Glomerular visceral epithelial cell (primary cell): ENCODE measurements at regions not wholly inside any gene's neighbourhood (a gene's known extent, or its start where the extent isn't known, plus 50 kb on each side); places are given as distances from the start of the nearest gene placed in this dataset.

Source experiments
- DNase-seq: peaks from one replicate; pipeline ENCODE4 v3.0.0-alpha.2; 2016; ENCODE audit errors: extremely low spot score

DNA sequence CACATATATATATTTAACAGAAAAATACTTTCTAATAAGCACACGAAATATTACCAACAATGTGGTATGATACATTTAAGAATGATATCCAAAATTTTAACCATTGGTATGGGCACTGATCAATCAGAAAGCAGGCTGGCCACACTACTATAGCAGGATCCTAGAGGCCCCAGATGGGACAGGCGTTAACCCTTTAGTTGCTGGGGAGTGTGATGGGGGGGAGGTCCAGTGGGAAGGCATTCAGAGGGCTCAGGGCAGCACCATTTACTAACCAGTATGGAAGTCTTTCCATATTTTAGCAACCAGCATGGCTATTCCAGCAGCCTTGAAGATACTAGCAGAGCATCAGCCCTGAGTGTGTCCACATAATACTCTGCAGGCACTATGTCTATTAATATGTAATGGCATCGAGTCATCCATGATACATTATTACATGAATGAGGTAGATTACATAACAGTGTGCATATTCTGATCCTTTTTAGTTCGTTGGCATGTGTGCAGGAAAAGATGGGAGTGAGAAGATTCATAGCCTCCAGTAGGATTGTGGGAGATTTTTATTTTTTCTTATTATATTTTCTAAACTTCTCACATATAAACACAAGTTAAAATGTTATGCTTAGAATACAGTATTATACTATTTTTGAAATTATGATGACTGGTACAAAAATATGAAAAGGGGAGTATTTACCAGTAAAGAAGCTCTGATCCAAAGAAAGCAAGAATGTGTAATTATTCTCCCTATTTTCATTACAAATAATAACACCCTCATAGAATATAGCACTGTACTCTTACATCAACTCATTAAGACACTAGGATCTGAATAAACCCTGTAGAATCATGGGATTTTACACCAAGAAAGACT, 78.9 kb downstream of the FAM217A start:
- DNase-seq = no peak

DNA sequence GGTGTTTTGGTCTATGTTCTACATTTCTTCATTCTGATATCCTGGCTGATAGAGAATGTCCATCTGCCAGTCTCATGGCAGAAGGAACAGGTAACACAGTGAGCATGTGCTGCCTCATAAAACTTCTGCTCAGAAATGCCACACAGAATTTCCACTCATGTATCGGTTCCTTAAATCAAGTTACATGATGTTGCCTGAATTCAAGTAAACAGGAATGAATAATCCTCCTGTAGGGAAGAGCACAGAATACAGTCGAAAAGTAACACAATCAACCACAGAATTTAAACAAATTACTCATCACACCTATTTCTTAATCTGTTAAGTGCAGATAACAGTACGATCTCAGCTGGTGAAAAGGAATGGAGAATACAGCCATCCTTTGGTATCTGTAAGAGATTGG, 74.7 kb downstream of the FAM217A start:
- DNase-seq = no peak

DNA sequence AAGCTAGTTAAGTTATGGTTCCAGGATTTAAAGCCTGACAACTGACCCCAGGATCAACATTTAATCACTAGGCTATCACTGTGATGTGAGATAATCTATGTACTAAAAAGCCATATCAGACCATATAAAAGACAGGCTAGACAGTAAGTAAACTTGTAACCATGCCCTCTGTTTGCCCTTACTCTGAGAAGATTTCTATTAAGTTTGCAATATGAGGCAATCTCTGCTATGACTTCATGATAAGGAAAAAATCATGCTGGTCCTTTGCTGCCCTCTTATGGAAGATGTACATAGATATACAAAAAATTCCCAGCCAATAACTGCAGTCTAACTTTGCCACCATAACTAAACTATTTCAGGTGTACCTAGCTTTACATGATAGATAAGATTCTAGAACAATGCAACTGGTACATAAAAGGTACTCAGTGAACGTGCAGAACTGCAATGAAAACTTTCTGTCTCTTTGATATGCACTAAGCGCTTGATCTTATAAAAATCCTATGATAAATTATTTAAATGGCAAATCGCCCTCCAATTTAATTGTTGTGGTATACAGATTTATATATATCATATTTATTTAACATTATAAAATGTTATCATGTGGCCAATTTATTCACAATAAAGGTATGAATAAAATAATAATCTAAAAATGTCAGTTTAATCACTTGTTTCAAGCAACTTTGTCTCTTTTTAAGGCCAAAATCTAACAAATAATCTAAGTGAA, 70.5 kb downstream of the FAM217A start:
- peak; percentile 63 for DNase-seq

DNA sequence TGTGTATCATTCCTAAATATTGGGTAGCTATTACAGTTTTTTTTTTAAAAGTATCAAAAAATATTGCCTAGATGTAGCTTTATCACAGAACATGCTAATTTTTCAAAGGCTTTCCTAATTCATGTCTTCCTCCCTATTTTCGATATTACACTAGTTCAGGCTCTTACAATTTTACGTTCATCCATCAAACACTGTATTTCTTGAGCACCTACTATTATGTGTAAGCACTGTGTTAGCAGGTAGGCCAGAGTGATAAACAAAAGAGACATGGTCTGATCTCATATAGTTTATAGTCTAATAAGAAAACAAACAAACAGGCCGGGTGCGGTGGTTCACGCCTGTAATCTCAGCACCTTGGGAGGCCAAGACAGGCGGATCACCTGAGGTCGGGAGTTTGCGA, 69.5 kb downstream of the FAM217A start:
- no peak for DNase-seq

DNA sequence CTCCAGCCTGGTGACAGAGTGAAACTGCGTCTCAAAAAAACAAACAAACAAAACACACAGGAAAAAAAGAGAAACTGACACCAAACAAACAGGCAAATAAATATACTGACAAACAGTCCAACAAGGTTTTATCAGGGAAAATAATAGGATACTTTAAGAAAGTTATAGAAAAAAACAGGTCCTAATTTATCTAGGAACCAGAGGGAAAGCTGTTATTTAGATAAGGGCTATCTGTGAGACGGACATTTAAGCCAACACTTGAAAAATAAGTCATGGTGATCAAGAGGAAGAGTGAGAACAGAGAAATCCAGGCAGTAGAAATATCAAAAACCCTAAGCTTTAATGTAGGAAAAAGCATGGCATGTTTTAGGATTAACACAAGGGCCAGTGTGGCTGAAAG, 68.9 kb downstream of the FAM217A start:
- no peak for DNase-seq

DNA sequence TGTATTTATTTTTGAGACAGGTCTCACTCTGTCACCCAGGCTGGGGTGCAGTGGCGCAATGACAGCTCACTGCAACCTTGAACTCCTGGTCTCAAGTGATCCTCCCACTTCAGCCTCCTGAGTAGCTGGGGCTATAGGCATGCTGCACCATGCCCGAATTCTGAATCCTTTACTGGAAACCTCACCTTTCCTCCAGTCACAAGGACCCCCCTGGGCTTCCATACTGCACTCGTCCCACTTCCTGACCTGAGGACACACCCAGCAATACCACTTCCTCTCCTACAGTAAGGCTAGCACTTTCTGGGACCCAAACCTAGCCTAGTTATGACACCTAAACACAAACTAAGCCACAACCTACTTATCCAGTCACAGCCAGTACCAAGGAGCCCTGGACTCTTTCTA, 68.2 kb downstream of the FAM217A start:
- no peak for DNase-seq

DNA sequence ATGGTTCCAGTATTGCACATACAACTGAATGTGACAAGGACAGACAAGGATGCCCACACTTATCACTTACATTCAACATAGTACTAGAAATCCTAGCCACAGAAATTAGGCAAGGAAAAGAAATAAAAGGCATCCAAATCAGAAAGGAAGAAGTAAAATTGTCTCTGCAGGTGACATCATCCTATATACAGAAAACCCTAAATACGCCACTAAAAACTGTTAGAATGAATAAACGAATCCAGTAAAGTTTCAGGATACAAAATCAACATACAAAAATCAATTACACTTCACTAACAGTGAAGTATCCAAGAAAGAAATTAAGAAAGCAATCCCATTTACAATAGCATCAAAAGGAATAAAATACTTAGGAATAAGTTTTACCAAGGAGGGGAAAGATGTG, 66.1 kb downstream of the FAM217A start:
- no peak for DNase-seq

DNA sequence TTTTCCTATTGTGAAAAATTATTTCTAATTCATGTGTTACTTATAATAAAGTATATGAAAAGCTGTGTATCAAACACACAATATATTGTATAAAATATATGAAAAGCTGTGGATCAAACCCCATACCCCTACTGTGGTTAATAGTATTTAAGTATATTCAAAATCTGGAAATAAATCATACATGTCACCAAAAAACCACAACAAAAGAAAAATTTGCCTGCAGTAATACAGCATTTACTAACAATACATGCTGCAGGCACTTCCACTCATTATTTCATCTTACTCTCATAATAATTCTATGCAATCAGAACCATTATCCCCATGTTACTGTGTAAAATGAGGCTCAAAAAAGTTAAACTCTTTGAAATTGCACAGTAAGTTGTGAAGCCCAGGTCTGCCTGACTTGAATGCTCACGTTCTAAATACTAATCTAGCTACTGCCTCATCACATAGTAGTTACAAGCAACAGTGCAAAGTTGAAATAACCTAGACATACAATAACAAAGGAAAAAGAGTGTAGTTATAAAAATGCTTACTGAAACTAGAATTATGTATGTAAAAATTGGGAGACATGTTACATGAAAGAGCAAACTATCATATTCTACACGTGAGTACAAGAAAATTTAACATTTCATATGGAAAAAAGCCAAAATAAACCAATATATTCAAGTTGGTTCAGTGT, 61.7 kb downstream of the FAM217A start:
- DNase-seq = no peak

DNA sequence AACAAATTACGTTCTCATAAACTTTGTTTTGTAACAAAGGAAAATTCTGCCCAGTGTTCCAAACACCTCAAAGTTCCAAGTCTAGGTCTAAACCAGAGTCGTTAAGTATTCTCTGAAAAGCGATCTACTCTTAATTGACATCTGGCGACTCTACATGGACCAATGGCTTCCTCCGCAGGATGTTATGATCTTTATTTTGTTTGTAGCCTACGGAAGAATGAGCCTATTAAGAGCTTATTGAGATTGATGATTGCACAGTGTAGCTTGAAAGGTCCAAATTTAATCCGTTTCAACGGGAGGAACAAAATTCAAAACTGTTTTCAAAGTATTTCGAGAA, 61.1 kb downstream of the FAM217A start:
- peak; percentile 40 for DNase-seq

DNA sequence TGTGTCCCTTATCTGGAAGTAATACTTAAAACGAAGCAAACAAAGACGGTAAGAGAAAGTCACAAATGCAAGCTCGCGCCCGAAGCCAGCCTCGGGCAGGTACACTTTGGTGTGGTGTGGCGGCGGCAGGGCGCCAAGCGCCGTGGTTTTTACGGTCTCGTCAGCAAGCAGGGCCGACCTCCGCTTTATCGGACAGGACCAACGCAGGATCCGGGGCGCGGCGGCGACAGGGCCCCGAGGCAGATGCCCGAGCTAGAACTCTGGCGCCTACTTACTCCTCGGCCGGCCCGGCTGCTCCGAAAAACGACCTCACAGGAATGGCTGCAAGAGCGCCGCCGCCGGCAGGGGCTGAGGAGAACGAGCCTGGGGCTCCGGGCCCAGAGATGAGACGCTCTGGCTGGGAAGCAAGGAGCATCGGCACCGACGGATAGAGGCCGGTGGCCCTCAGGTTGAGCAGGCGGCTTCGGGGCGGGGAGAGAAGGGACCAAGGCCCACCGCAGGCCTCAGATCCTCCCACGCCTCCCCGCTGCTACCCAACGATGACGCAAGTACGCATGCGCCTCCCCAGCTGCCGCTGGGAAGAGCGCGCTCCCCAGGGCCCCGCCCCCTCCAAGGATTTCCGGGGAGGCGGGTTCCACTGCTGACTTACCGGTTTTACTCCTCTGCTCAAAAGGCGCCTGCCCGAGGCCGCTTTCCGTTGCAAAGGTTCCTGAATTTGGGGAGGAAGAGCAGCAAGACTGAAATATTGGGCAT, 60.6 kb downstream of the FAM217A start:
- peak; percentile 97 for DNase-seq
